ENCODE measurements at regions not wholly inside any gene's neighbourhood (a gene's known extent, or its start where the extent isn't known, plus 50 kb on each side); places are given as distances from the start of the nearest gene placed in this dataset.

GRCh38 chr16:87093804-87094555, 223.2 kb downstream of the C16orf95 start:
- Histone ChIP-seq H3K36me3 (ENCODE audit: insufficient read depth, low read length) (no peaks in the 10 kb centered on the region), H3K27me3 (ENCODE audit: insufficient read depth, low read length, poor library complexity) (peaks cover 11% of the 10 kb centered on the region), H3K4me3 (ENCODE audit: low read depth in 1 of 2, low read length in 2 of 2) (no peak overlapping the region), H4K20me1 (ENCODE audit: insufficient read depth, low read length) (no peaks in the 10 kb centered on the region), H3K4me1 (ENCODE audit: insufficient read depth, low read length) (no peaks in the 10 kb centered on the region), H3K27ac (ENCODE audit: low read length) (no peak overlapping the region), H3K9ac (ENCODE audit: low read depth, low read length) (no peak overlapping the region), H3K79me2 (ENCODE audit: insufficient read depth, low read length) (no peaks in the 10 kb centered on the region), H2AFZ (ENCODE audit: low read depth, low read length) (no peak overlapping the region), H3K9me3 (ENCODE audit: insufficient read depth, low read length, severe bottlenecking) (no peaks in the 10 kb centered on the region), H3K4me2 (ENCODE audit: insufficient read depth, low read length) (no peak overlapping the region)
- no peak for DNase-seq
- TF ChIP-seq EZH2 (IDR thresholded peaks at IDR 0.05; ENCODE audit: borderline replicate concordance, low read depth, low read length, severe bottlenecking): no peak
- TF ChIP-seq CTCF (IDR thresholded peaks at IDR 0.05; ENCODE audit: borderline replicate concordance, extremely low read depth, low read length, poor library complexity, severe bottlenecking): no peak
- ATAC-seq (ENCODE audit: insufficient read depth, low read depth): no peak

GRCh38 chr16:87094556-87094865, 222.7 kb downstream of the C16orf95 start:
- H3K9ac ChIP-seq (ENCODE audit: low read depth, low read length): no peak overlapping the region

GRCh38 chr16:87095271-87095670, 221.9 kb downstream of the C16orf95 start:
- Histone ChIP-seq H3K9ac (ENCODE audit: low read depth, low read length) (no peak overlapping the region), H3K4me2 (ENCODE audit: insufficient read depth, low read length) (no peak overlapping the region), H3K4me3 (ENCODE audit: low read depth in 1 of 2, low read length in 2 of 2) (no peak overlapping the region), H3K36me3 (ENCODE audit: insufficient read depth, low read length) (no peaks in the 10 kb centered on the region), H3K79me2 (ENCODE audit: insufficient read depth, low read length) (no peaks in the 10 kb centered on the region), H2AFZ (ENCODE audit: low read depth, low read length) (no peak overlapping the region), H3K27me3 (ENCODE audit: insufficient read depth, low read length, poor library complexity) (peaks cover 11% of the 10 kb centered on the region), H4K20me1 (ENCODE audit: insufficient read depth, low read length) (no peaks in the 10 kb centered on the region), H3K9me3 (ENCODE audit: insufficient read depth, low read length, severe bottlenecking) (no peaks in the 10 kb centered on the region), H3K27ac (ENCODE audit: low read length) (no peak overlapping the region), H3K4me1 (ENCODE audit: insufficient read depth, low read length) (no peaks in the 10 kb centered on the region)
- no peak for DNase-seq
- ATAC-seq (ENCODE audit: insufficient read depth, low read depth): no peak
- no peak for TF ChIP-seq CTCF (IDR thresholded peaks at IDR 0.05; ENCODE audit: borderline replicate concordance, extremely low read depth, low read length, poor library complexity, severe bottlenecking)
- TF ChIP-seq EZH2 (IDR thresholded peaks at IDR 0.05; ENCODE audit: borderline replicate concordance, low read depth, low read length, severe bottlenecking): no peak

More at GRCh38 chr16:87094556-87094865, 222.7 kb downstream of the C16orf95 start:
- no peak overlapping the region for H3K4me3 ChIP-seq (ENCODE audit: low read depth in 1 of 2, low read length in 2 of 2)
- H3K4me1 ChIP-seq (ENCODE audit: insufficient read depth, low read length): no peaks in the 10 kb centered on the region
- H3K27ac ChIP-seq (ENCODE audit: low read length): no peak overlapping the region
- DNase-seq: no peak
- no peaks in the 10 kb centered on the region for H3K9me3 ChIP-seq (ENCODE audit: insufficient read depth, low read length, severe bottlenecking)
- TF ChIP-seq EZH2 (IDR thresholded peaks at IDR 0.05; ENCODE audit: borderline replicate concordance, low read depth, low read length, severe bottlenecking) (no peak), CTCF (IDR thresholded peaks at IDR 0.05; ENCODE audit: borderline replicate concordance, extremely low read depth, low read length, poor library complexity, severe bottlenecking) (no peak)
- no peak for ATAC-seq (ENCODE audit: insufficient read depth, low read depth)
- no peaks in the 10 kb centered on the region for H4K20me1 ChIP-seq (ENCODE audit: insufficient read depth, low read length)
- H3K27me3 ChIP-seq (ENCODE audit: insufficient read depth, low read length, poor library complexity): peaks cover 11% of the 10 kb centered on the region
- no peak overlapping the region for H3K4me2 ChIP-seq (ENCODE audit: insufficient read depth, low read length)
- H3K36me3 ChIP-seq (ENCODE audit: insufficient read depth, low read length): no peaks in the 10 kb centered on the region
- H2AFZ ChIP-seq (ENCODE audit: low read depth, low read length): no peak overlapping the region
- no peaks in the 10 kb centered on the region for H3K79me2 ChIP-seq (ENCODE audit: insufficient read depth, low read length)
